ENCODE measurements at regions not wholly inside any gene's neighbourhood (a gene's known extent, or its start where the extent isn't known, plus 50 kb on each side); places are given as distances from the start of the nearest gene placed in this dataset.

DNA sequence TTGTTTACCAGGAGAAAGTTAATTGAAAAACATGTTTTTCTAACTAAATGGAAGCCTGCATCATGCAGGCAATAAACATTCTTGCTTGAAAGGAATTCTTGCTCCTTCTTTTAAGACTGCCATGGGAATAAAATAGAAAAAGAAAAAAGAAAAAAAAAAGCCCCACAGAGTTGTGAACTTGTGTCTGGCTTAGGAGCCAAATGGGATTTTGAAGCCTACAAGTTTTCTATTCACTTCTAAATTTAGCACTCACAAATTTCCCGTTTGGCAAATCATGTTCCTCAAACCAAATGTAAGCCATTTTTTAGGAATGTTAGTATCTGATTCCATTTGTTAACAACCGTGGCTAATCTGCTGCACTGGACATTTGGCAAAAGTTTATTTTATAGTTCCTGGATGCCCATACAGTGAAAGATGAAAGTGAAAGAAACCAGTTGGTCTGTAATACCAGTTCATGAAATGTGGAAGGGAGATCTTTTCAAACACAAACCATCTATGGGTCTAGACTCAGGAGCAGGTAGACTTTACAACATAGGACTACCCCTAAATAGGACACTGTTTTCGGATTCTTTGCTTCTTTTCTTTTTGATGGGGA, 133.8 kb upstream of the GMNC start:
- TF ChIP-seq, protein P1, sequence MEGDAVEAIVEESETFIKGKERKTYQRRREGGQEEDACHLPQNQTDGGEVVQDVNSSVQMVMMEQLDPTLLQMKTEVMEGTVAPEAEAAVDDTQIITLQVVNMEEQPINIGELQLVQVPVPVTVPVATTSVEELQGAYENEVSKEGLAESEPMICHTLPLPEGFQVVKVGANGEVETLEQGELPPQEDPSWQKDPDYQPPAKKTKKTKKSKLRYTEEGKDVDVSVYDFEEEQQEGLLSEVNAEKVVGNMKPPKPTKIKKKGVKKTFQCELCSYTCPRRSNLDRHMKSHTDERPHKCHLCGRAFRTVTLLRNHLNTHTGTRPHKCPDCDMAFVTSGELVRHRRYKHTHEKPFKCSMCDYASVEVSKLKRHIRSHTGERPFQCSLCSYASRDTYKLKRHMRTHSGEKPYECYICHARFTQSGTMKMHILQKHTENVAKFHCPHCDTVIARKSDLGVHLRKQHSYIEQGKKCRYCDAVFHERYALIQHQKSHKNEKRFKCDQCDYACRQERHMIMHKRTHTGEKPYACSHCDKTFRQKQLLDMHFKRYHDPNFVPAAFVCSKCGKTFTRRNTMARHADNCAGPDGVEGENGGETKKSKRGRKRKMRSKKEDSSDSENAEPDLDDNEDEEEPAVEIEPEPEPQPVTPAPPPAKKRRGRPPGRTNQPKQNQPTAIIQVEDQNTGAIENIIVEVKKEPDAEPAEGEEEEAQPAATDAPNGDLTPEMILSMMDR (IDR thresholded peaks at IDR 0.05; ENCODE audit: extremely low read depth in 1 of 2, insufficient read depth in 1 of 2, low read depth in 1 of 2, low read length in 2 of 2) = no peak
- TF ChIP-seq GATA2 (IDR thresholded peaks at IDR 0.05; ENCODE audit: insufficient read depth, insufficient read length, low read depth, low read length) (no peak), MYC (IDR thresholded peaks at IDR 0.05; ENCODE audit: low read depth, low read length) (no peak), POLR2AphosphoS5 (IDR thresholded peaks at IDR 0.05; ENCODE audit: insufficient read depth, low read depth, low read length) (no peak)

All from endothelial cell of umbilical vein (primary cell).